Transverse colon (tissue), 4 donors: ENCODE measurements at regions not wholly inside any gene's neighbourhood (a gene's known extent, or its start where the extent isn't known, plus 50 kb on each side); places are given as distances from the start of the nearest gene placed in this dataset.

ENCODE experiments used
- CTCF ChIP-seq, 5 experiments: fragments of 200-600 bp in 3 of 5; fragments of 450-650 bp in 2 of 5; sonication (generic) in 3 of 5; IDR thresholded peaks; 1 replicate in 2 of 5; 2 replicates in 3 of 5; pipeline ENCODE4 v1.5.1; 2016 to 2017; ENCODE audit warnings: antibody characterized with exemption in 5 of 5, inconsistent platforms in 3 of 5, mild to moderate bottlenecking in 2 of 5, moderate library complexity in 1 of 5
- POLR2A ChIP-seq: fragments of 450-650 bp; IDR thresholded peaks from one replicate; pipeline ENCODE4 v1.6.1; 2016; ENCODE audit warnings: antibody characterized with exemption, mild to moderate bottlenecking, moderate library complexity
- POLR2AphosphoS5 ChIP-seq, 3 donors: sonication (generic); formaldehyde crosslinking; IDR thresholded peaks; one replicate each; pipeline ENCODE4 v1.6.1; 2016; ENCODE audit warnings: antibody characterized with exemption in 3 of 3

DNA sequence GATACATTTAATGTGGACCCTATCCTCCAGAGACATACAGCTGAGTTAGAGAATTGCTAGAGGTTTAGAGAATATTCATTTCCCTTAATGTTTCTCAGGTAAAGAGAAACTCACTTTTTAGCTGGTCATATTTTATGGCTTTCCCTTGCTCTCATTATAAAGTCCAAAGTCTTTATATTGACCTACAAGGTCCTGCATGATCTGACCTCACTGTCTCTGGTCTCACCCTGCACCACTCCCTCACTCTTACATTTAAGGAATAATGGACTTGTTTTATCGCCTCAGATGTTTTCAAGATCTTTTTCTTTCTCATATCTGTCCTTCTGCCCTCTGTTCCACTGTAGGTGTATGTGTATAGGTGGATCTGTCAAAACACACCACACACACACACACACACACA lies 597.3 kb downstream of the PLCL1 start:
- no peak for TF ChIP-seq CTCF (IDR thresholded peaks at IDR 0.05)
- no peak for TF ChIP-seq POLR2A
- no peak for TF ChIP-seq POLR2AphosphoS5 (IDR thresholded peaks at IDR 0.05)
